ENCODE measurements at regions not wholly inside any gene's neighbourhood (a gene's known extent, or its start where the extent isn't known, plus 50 kb on each side); places are given as distances from the start of the nearest gene placed in this dataset.

- H3K4me3 ChIP-seq (ENCODE audit: low read length) = no peak overlapping the region
- TF ChIP-seq CTCF (conservative IDR thresholded peaks at IDR 0.05; ENCODE audit: low read length) = no peak
- DNase-seq (ENCODE audit: low read depth) = peak; percentile 43
Measured at GRCh38 chr2:12087671-12088380, 341.4 kb downstream of the LPIN1 start.

GRCh38 chr2:12089001-12089400, 342.6 kb downstream of the LPIN1 start:
- H3K4me3 ChIP-seq (ENCODE audit: low read length) = no peak overlapping the region
- no peak for TF ChIP-seq CTCF (conservative IDR thresholded peaks at IDR 0.05; ENCODE audit: low read length)
- no peak for DNase-seq (ENCODE audit: low read depth)

- DNase-seq (ENCODE audit: low read depth) = no peak
- TF ChIP-seq CTCF (conservative IDR thresholded peaks at IDR 0.05; ENCODE audit: low read length) = no peak
Measured at GRCh38 chr2:12089496-12089895, 343.1 kb downstream of the LPIN1 start.

GRCh38 chr2:12090072-12090471, 343.6 kb downstream of the LPIN1 start:
- no peak overlapping the region for H3K4me3 ChIP-seq (ENCODE audit: low read length)
- DNase-seq (ENCODE audit: low read depth) = no peak
- TF ChIP-seq CTCF (conservative IDR thresholded peaks at IDR 0.05; ENCODE audit: low read length) = no peak

More at GRCh38 chr2:12089496-12089895, 343.1 kb downstream of the LPIN1 start:
- no peak overlapping the region for H3K4me3 ChIP-seq (ENCODE audit: low read length)

GRCh38 chr2:12090590-12090989, 344.2 kb downstream of the LPIN1 start:
- no peak for TF ChIP-seq CTCF (conservative IDR thresholded peaks at IDR 0.05; ENCODE audit: low read length)
- no peak for DNase-seq (ENCODE audit: low read depth)

GRCh38 chr2:12091201-12091806, 344.9 kb downstream of the LPIN1 start:
- H3K4me3 ChIP-seq (ENCODE audit: low read length) = no peak overlapping the region
- peak; percentile 55 for DNase-seq (ENCODE audit: low read depth)
- no peak for TF ChIP-seq CTCF (conservative IDR thresholded peaks at IDR 0.05; ENCODE audit: low read length)

More at GRCh38 chr2:12090590-12090989, 344.2 kb downstream of the LPIN1 start:
- H3K4me3 ChIP-seq (ENCODE audit: low read length) = no peak overlapping the region

- DNase-seq (ENCODE audit: low read depth) = no peak
- no peak overlapping the region for H3K4me3 ChIP-seq (ENCODE audit: low read length)
- TF ChIP-seq CTCF (conservative IDR thresholded peaks at IDR 0.05; ENCODE audit: low read length) = no peak
Measured at GRCh38 chr2:12094134-12094533, 347.7 kb downstream of the LPIN1 start.

Measured in AG10803 (cell line).